T-cell (primary cell): ENCODE measurements at regions not wholly inside any gene's neighbourhood (a gene's known extent, or its start where the extent isn't known, plus 50 kb on each side); places are given as distances from the start of the nearest gene placed in this dataset.
"Not testable (repeated sequence)": the region's sequence is repeated elsewhere in the genome, so short reads cannot be mapped to it uniquely, and the experiment has no call there.

Source experiments
- ATAC-seq, 4 experiments: fragments of 200-7000 bp in 3 of 4; fragments of 150-1000 bp in 1 of 4; cut with Tn5 transposase; replicated peaks in 1 of 4; 1 replicate in 3 of 4; 2 replicates in 1 of 4; pipeline ENCODE4 v1.10.0; 2021; ENCODE audit warnings: moderate library complexity in 3 of 4, mild to moderate bottlenecking in 2 of 4, moderate number of reproducible peaks in 1 of 4
- CTCF ChIA-PET, 2 donors: fragments of 300-600 bp; sonication (Branson Sonifier 250); formaldehyde crosslinking; loops; one replicate each; lab custom pipeline; 2022; ENCODE audit warnings: antibody characterized with exemption in 2 of 2; lab: Charles Lee
- POLR2A ChIA-PET, 2 donors: fragments of 300-600 bp; sonication (Branson Sonifier 250); formaldehyde crosslinking; loops; one replicate each; lab custom pipeline; 2022; ENCODE audit warnings: antibody characterized with exemption in 2 of 2; lab: Charles Lee
- DNase-seq, 35 experiments: peaks; one replicate each; pipeline versions ENCODE4 v3.0.0 to v3.0.0-alpha.2; 2013 to 2023
- H3K27ac ChIP-seq: one replicate; pipeline ENCODE4 v1.5.1; 2013; ENCODE audit warnings: low read length
- H3K27me3 ChIP-seq, 2 experiments: replicated peaks in 1 of 2; 1 replicate in 1 of 2; 2 replicates in 1 of 2; pipeline versions ENCODE4 v1.6.1 to v1.7.0; 2013; ENCODE audit warnings: low read length in 1 of 2, mixed read lengths in 1 of 2; ENCODE audit not compliant: control insufficient read depth in 2 of 2, insufficient read depth in 2 of 2; ENCODE audit errors: extremely low read depth in 1 of 2
- H3K36me3 ChIP-seq, 2 donors: 1 replicate in 1 of 2; 2 replicates in 1 of 2; pipeline versions ENCODE4 v1.6.1 to v1.7.0; 2013; ENCODE audit warnings: low read length in 1 of 2; ENCODE audit not compliant: control insufficient read depth in 2 of 2, insufficient read depth in 1 of 2; ENCODE audit errors: extremely low read depth in 1 of 2
- H3K4me1 ChIP-seq, 2 experiments: 1 replicate in 1 of 2; 2 replicates in 1 of 2; pipeline versions ENCODE4 v1.6.1 to v1.7.0; 2013; ENCODE audit warnings: low read length in 2 of 2, mixed read lengths in 1 of 2; ENCODE audit not compliant: insufficient read depth in 2 of 2, control insufficient read depth in 1 of 2; ENCODE audit errors: extremely low read depth in 1 of 2
- H3K4me3 ChIP-seq, 2 donors: 1 replicate in 1 of 2; 2 replicates in 1 of 2; pipeline versions ENCODE4 v1.5.1 to v1.7.0; 2013; ENCODE audit warnings: mild to moderate bottlenecking in 2 of 2, low read length in 1 of 2, moderate library complexity in 1 of 2; ENCODE audit not compliant: control insufficient read depth in 1 of 2; ENCODE audit errors: extremely low read depth in 1 of 2
- H3K9me3 ChIP-seq: 2 replicates; pipeline ENCODE4 v1.7.0; 2013
- H3K27ac Mint-ChIP-seq, 2 donors: one replicate each; pipeline ENCODE4 v1.8.0; 2020 to 2021; ENCODE audit warnings: mild to moderate bottlenecking in 2 of 2, mixed read lengths in 2 of 2
- H3K27me3 Mint-ChIP-seq, 2 donors: one replicate each; pipeline ENCODE4 v1.8.0; 2021 to 2022; ENCODE audit warnings: mixed read lengths in 2 of 2
- H3K36me3 Mint-ChIP-seq: one replicate; pipeline ENCODE4 v1.8.0; 2021; ENCODE audit warnings: mixed read lengths
- H3K4me1 Mint-ChIP-seq, 3 donors: one replicate each; pipeline ENCODE4 v1.8.0; 2020 to 2022; ENCODE audit warnings: mixed read lengths in 3 of 3, mild to moderate bottlenecking in 1 of 3
- H3K4me3 Mint-ChIP-seq, 3 donors: one replicate each; pipeline ENCODE4 v1.8.0; 2020 to 2022; ENCODE audit warnings: mild to moderate bottlenecking in 3 of 3, mixed read lengths in 3 of 3, moderate library complexity in 3 of 3
- H3K9me3 Mint-ChIP-seq, 3 donors: one replicate each; pipeline ENCODE4 v1.8.0; 2020 to 2022; ENCODE audit warnings: mixed read lengths in 3 of 3
- WGBS: methylation state at CpG from one replicate; pipeline ENCODE4 v1.1.5; 2013; ENCODE audit warnings: missing lambda C conversion rate; ENCODE audit not compliant: insufficient coverage; 5-methylcytosine and 5-hydroxymethylcytosine counted together

- CTCF ChIA-PET, result no interaction called here
- no peaks in the 10 kb centered on the region for H3K36me3 Mint-ChIP-seq
- Histone ChIP-seq H3K4me3 (no peak overlapping the region), H3K4me1 (peaks cover 2 to 6% of the 10 kb centered on the region in 2 experiments), H3K27me3 (peaks cover 0 to 9% of the 10 kb centered on the region in 2 experiments), H3K36me3 (no peaks in the 10 kb centered on the region), H3K9me3 (no peaks in the 10 kb centered on the region), H3K27ac (no peak overlapping the region)
- H3K4me1 Mint-ChIP-seq, result peaks cover under 1 to 7% (median 7%) of the 10 kb centered on the region in 3 donors
- H3K27me3 Mint-ChIP-seq, result peaks cover 9 to 22% of the 10 kb centered on the region in 2 donors
- no peak overlapping the region for H3K27ac Mint-ChIP-seq
- POLR2A ChIA-PET, result interaction anchor here in 1 of 2 donors (0.6 kb wide), 1 partner anchor 14 kb away, joined by 3 read pairs; no protein-coding TSS in a partner anchor
- ATAC-seq, result peak in 2 of 4 experiments; percentile 35 to 39
- 8% methylated on average over 2 of the region's 6 CpGs for WGBS
- H3K4me3 Mint-ChIP-seq, result no peak overlapping the region
- no peaks in the 10 kb centered on the region for H3K9me3 Mint-ChIP-seq
- no peak for DNase-seq
Measured at GRCh38 chr14:106631879-106632278, 1105.5 kb downstream of the TMEM121 start.

- no CpG with 5 or more reads among the region's 2 CpGs for WGBS
- ChIA-PET CTCF (no interaction called here), POLR2A (interaction anchor here in 1 of 2 donors (0.7 kb wide), 1 partner anchor 28 kb away, joined by 3 read pairs; no protein-coding TSS in a partner anchor)
- Mint-ChIP-seq H3K9me3 (no peaks in the 10 kb centered on the region), H3K4me3 (no peak overlapping the region), H3K36me3 (no peaks in the 10 kb centered on the region), H3K27ac (no peak overlapping the region), H3K27me3 (peaks cover 9 to 23% of the 10 kb centered on the region in 2 donors), H3K4me1 (peaks cover 1 to 6% (median 3%) of the 10 kb centered on the region in 3 donors)
- Histone ChIP-seq H3K4me3 (no peak overlapping the region), H3K36me3 (no peaks in the 10 kb centered on the region), H3K27me3 (peaks cover 0 to 5% of the 10 kb centered on the region in 2 experiments), H3K27ac (no peak overlapping the region), H3K9me3 (no peaks in the 10 kb centered on the region), H3K4me1 (peaks cover 1 to 6% of the 10 kb centered on the region in 2 experiments)
- ATAC-seq (no peak), DNase-seq (no peak)
Measured at GRCh38 chr14:106633721-106634120, 1107.3 kb downstream of the TMEM121 start.

GRCh38 chr14:106635569-106635968 is 1109.2 kb downstream of the TMEM121 start:
- 100% methylated on average over 1 of the region's 4 CpGs for WGBS
- H3K9me3 Mint-ChIP-seq, result no peaks in the 10 kb centered on the region
- no peaks in the 10 kb centered on the region for H3K9me3 ChIP-seq
- H3K36me3 ChIP-seq, result no peaks in the 10 kb centered on the region
- H3K27ac Mint-ChIP-seq, result no peak overlapping the region
- H3K36me3 Mint-ChIP-seq, result no peaks in the 10 kb centered on the region
- ATAC-seq (no peak), DNase-seq (no peak)
- H3K4me1 Mint-ChIP-seq, result peaks cover 2 to 6% (median 6%) of the 10 kb centered on the region in 3 donors
- peaks cover 5 to 15% of the 10 kb centered on the region in 2 donors for H3K27me3 Mint-ChIP-seq
- H3K27me3 ChIP-seq, result peaks cover 0 to 5% of the 10 kb centered on the region in 2 experiments
- H3K4me1 ChIP-seq, result peaks cover 4 to 6% of the 10 kb centered on the region in 2 experiments
- POLR2A ChIA-PET, result no interaction called here
- no peak overlapping the region for H3K4me3 Mint-ChIP-seq
- H3K4me3 ChIP-seq, result no peak overlapping the region
- CTCF ChIA-PET, result no interaction called here
- no peak overlapping the region for H3K27ac ChIP-seq

GRCh38 chr14:106638786-106639452 is 1112.5 kb downstream of the TMEM121 start:
- H3K9me3 ChIP-seq, H3K36me3 Mint-ChIP-seq, H3K4me1 Mint-ChIP-seq, H3K4me3 ChIP-seq, H3K27me3 ChIP-seq, H3K36me3 ChIP-seq, H3K27ac Mint-ChIP-seq, H3K4me1 ChIP-seq, H3K9me3 Mint-ChIP-seq, H3K27ac ChIP-seq, POLR2A ChIA-PET: not testable (repeated sequence)
- peak in 1 of 4 experiments; percentile 73 for ATAC-seq
- DNase-seq, result peak in 27 of 35 experiments; percentile 8 to 83 (median 48)
- whole genome bisulfite sequencing, result 0% methylated on average over 1 of the region's 25 CpGs
- CTCF ChIA-PET, result interaction anchor here in 1 of 2 donors (1.3 kb wide), 1 partner anchor 21 kb away, joined by 3 read pairs; no protein-coding TSS in a partner anchor
- Mint-ChIP-seq H3K27me3 (peaks cover 12 to 13% of the 10 kb centered on the region in 2 donors), H3K4me3 (peak overlapping the region in 1 of 3 donors; percentile 13)

- H3K4me1 Mint-ChIP-seq, result peaks cover 2 to 6% (median 2%) of the 10 kb centered on the region in 3 donors
- ATAC-seq (no peak), DNase-seq (no peak)
- H3K36me3 ChIP-seq, result no peaks in the 10 kb centered on the region
- WGBS, result 40% methylated on average over 1 of the region's 7 CpGs
- no peaks in the 10 kb centered on the region for H3K9me3 ChIP-seq
- peaks cover 12 to 14% of the 10 kb centered on the region in 2 donors for H3K27me3 Mint-ChIP-seq
- CTCF ChIA-PET, result no interaction called here
- H3K36me3 Mint-ChIP-seq, result no peaks in the 10 kb centered on the region
- no peak overlapping the region for H3K27ac ChIP-seq
- H3K4me1 ChIP-seq, result peaks cover 0 to 4% of the 10 kb centered on the region in 2 experiments
- H3K9me3 Mint-ChIP-seq, result no peaks in the 10 kb centered on the region
- POLR2A ChIA-PET, result no interaction called here
- no peak overlapping the region for H3K27ac Mint-ChIP-seq
- H3K4me3 ChIP-seq, result no peak overlapping the region
- H3K27me3 ChIP-seq, result peaks cover 0 to 2% of the 10 kb centered on the region in 2 experiments
- H3K4me3 Mint-ChIP-seq, result no peak overlapping the region
Measured at GRCh38 chr14:106642090-106642489, 1115.7 kb downstream of the TMEM121 start.

GRCh38 chr14:106642971-106643370 is 1116.6 kb downstream of the TMEM121 start:
- H3K27ac Mint-ChIP-seq, H3K4me1 ChIP-seq, H3K4me3 ChIP-seq, H3K27me3 ChIP-seq, H3K4me1 Mint-ChIP-seq, H3K9me3 Mint-ChIP-seq, H3K27ac ChIP-seq, H3K4me3 Mint-ChIP-seq, H3K9me3 ChIP-seq, POLR2A ChIA-PET, DNase-seq, ATAC-seq, CTCF ChIA-PET, H3K36me3 Mint-ChIP-seq, H3K36me3 ChIP-seq: not testable (repeated sequence)
- no CpG with 5 or more reads among the region's 6 CpGs for WGBS
- peaks cover 12 to 14% of the 10 kb centered on the region in 2 donors for H3K27me3 Mint-ChIP-seq
